Esophagus muscularis mucosa (tissue), 4 donors: ENCODE measurements at regions not wholly inside any gene's neighbourhood (a gene's known extent, or its start where the extent isn't known, plus 50 kb on each side); places are given as distances from the start of the nearest gene placed in this dataset.

Experiments
- DNase-seq: peaks from one replicate; pipeline ENCODE4 v3.0.0-alpha.2; 2017; ENCODE audit errors: extremely low spot score
- H3K27ac ChIP-seq, 4 donors: fragments of 200-600 bp; sonication (generic); replicated peaks in 1 of 4; 1 replicate in 3 of 4; 2 replicates in 1 of 4; pipeline ENCODE4 v1.5.1; 2016 to 2019; ENCODE audit warnings: mild to moderate bottlenecking in 1 of 4
- H3K27me3 ChIP-seq, 4 donors: fragments of 200-600 bp; sonication (generic); one replicate each; pipeline versions ENCODE4 v1.5.1 to v1.6.0; 2016 to 2019
- H3K36me3 ChIP-seq, 4 donors: fragments of 200-600 bp; sonication (generic); one replicate each; pipeline ENCODE4 v1.5.1; 2016 to 2019
- H3K4me1 ChIP-seq, 4 donors: fragments of 200-600 bp; sonication (generic); one replicate each; pipeline ENCODE4 v1.5.1; 2016 to 2019
- H3K4me3 ChIP-seq, 4 donors: fragments of 200-600 bp; sonication (generic); 1 replicate in 2 of 4; 2 replicates in 2 of 4; pipeline ENCODE4 v1.5.1; 2016 to 2019; ENCODE audit warnings: mild to moderate bottlenecking in 4 of 4, moderate library complexity in 1 of 4
- H3K9me3 ChIP-seq, 4 donors: fragments of 200-600 bp; sonication (generic); 1 replicate in 3 of 4; 2 replicates in 1 of 4; pipeline ENCODE4 v1.5.1; 2016 to 2019
- CTCF ChIP-seq, 3 experiments: fragments of 200-600 bp in 2 of 3; fragments of 450-650 bp in 1 of 3; sonication (generic) in 2 of 3; IDR thresholded peaks; one replicate each; pipeline ENCODE4 v1.5.1; 2017 to 2019; ENCODE audit warnings: antibody characterized with exemption in 3 of 3, mild to moderate bottlenecking in 2 of 3, moderate library complexity in 1 of 3
- EP300 ChIP-seq: sonication (generic); formaldehyde crosslinking; IDR thresholded peaks from one replicate; pipeline ENCODE4 v1.6.1; 2017; ENCODE audit warnings: antibody characterized with exemption
- POLR2A ChIP-seq: fragments of 450-650 bp; IDR thresholded peaks from one replicate; pipeline ENCODE4 v1.6.1; 2017; ENCODE audit warnings: antibody characterized with exemption, moderate library complexity, mild to moderate bottlenecking, low read depth
- POLR2AphosphoS5 ChIP-seq, 2 donors: sonication (generic); formaldehyde crosslinking; IDR thresholded peaks; one replicate each; pipeline ENCODE4 v1.6.1; 2017; ENCODE audit warnings: antibody characterized with exemption in 2 of 2
- WGBS: methylation state at CpG from one replicate; pipeline ENCODE4 v1.1.5; 2018; 5-methylcytosine and 5-hydroxymethylcytosine counted together
- intact Hi-C: fragments of 100-400 bp; cut with DNase I; formaldehyde crosslinking; loops from one replicate; pipeline ENCODE4 v1.15.1; 2023

GRCh38 chr1:196160066-196160795 lies 448.0 kb downstream of the KCNT2 start:
- H3K27me3 ChIP-seq, result no peaks in the 10 kb centered on the region
- H3K9me3 ChIP-seq, result no peaks in the 10 kb centered on the region
- WGBS, result 81% methylated on average over 5 of the region's 5 CpGs
- H3K4me3 ChIP-seq, result no peak overlapping the region
- no peaks in the 10 kb centered on the region for H3K36me3 ChIP-seq
- TF ChIP-seq POLR2AphosphoS5 (IDR thresholded peaks at IDR 0.05), result no peak
- TF ChIP-seq EP300, result no peak
- TF ChIP-seq POLR2A, result no peak
- no peak for TF ChIP-seq CTCF (IDR thresholded peaks at IDR 0.05)
- no peak overlapping the region for H3K27ac ChIP-seq
- DNase-seq, result no peak
- H3K4me1 ChIP-seq, result no peaks in the 10 kb centered on the region
- intact Hi-C loops, result no loop called here

GRCh38 chr1:196155586-196155985 lies 452.7 kb downstream of the KCNT2 start:
- H3K27me3 ChIP-seq, result no peaks in the 10 kb centered on the region
- intact Hi-C loops, result no loop called here
- H3K27ac ChIP-seq, result no peak overlapping the region
- no peaks in the 10 kb centered on the region for H3K9me3 ChIP-seq
- no peaks in the 10 kb centered on the region for H3K36me3 ChIP-seq
- no peak for DNase-seq
- TF ChIP-seq POLR2A (no peak), POLR2AphosphoS5 (IDR thresholded peaks at IDR 0.05) (no peak), CTCF (IDR thresholded peaks at IDR 0.05) (no peak), EP300 (no peak)
- 95% methylated on average over 2 of the region's 2 CpGs for WGBS
- no peaks in the 10 kb centered on the region for H3K4me1 ChIP-seq
- no peak overlapping the region for H3K4me3 ChIP-seq

DNA sequence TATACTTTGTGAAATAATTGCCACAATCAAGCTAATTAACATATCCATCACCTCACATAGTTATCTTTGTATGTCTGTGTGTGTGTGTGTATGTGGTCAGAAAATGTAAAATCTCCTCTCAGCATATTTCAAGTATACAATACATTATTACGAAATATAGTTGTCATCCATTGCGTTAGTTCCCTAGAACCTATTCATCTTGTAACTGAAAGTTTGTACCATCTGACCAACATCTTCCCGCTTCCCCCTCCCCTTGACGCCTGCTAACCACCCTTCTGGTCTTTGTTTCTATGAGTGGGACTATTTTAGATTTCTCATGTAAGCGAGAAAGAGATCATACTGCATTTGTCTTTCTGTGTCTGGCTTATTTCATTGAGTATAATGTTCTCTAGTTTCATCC lies 455.3 kb downstream of the KCNT2 start:
- no peak for DNase-seq
- no peaks in the 10 kb centered on the region for H3K36me3 ChIP-seq
- H3K27ac ChIP-seq, result no peak overlapping the region
- TF ChIP-seq EP300 (no peak), POLR2AphosphoS5 (IDR thresholded peaks at IDR 0.05) (no peak), POLR2A (no peak), CTCF (IDR thresholded peaks at IDR 0.05) (no peak)
- intact Hi-C loops, result no loop called here
- no peak overlapping the region for H3K4me3 ChIP-seq
- no peaks in the 10 kb centered on the region for H3K4me1 ChIP-seq
- WGBS, result 75% methylated on average over 5 of the region's 5 CpGs
- no peaks in the 10 kb centered on the region for H3K9me3 ChIP-seq
- H3K27me3 ChIP-seq, result no peaks in the 10 kb centered on the region

- intact Hi-C loops, result no loop called here
- Histone ChIP-seq H3K27me3 (no peaks in the 10 kb centered on the region), H3K4me1 (no peaks in the 10 kb centered on the region), H3K36me3 (no peaks in the 10 kb centered on the region), H3K27ac (no peak overlapping the region), H3K9me3 (no peaks in the 10 kb centered on the region), H3K4me3 (no peak overlapping the region)
- no peak for DNase-seq
- TF ChIP-seq EP300, result no peak
- TF ChIP-seq CTCF (IDR thresholded peaks at IDR 0.05), result no peak
- no peak for TF ChIP-seq POLR2AphosphoS5 (IDR thresholded peaks at IDR 0.05)
- TF ChIP-seq POLR2A, result no peak
- WGBS, result 75% methylated on average over 3 of the region's 3 CpGs
Observed at GRCh38 chr1:196152086-196152485, 456.2 kb downstream of the KCNT2 start.
